Caco-2 (cell line): ENCODE measurements at regions not wholly inside any gene's neighbourhood (a gene's known extent, or its start where the extent isn't known, plus 50 kb on each side); places are given as distances from the start of the nearest gene placed in this dataset.
A peak's percentile ranks its signal among the peaks of the same experiment; 100 is the strongest.

Experiments
- BruUV-seq: library from RNA; stranded (reverse); fragments of 400-500 nt; replicated peaks from 2 replicates; lab custom pipeline; 2021; lab: Mats Ljungman, UMichigan
- CTCF ChIA-PET: fragments of 300-600 bp; sonication (Branson Sonifier 250); formaldehyde crosslinking; loops from one replicate; lab custom pipeline; 2022; ENCODE audit warnings: antibody characterized with exemption; lab: Charles Lee
- POLR2A ChIA-PET: fragments of 300-600 bp; sonication (Branson Sonifier 250); formaldehyde crosslinking; loops from one replicate; lab custom pipeline; 2022; ENCODE audit warnings: antibody characterized with exemption; lab: Charles Lee
- DNase-seq, 2 experiments: peaks; one replicate each; pipeline versions ENCODE4 v3.0.0 to v3.0.0-alpha.2; 2020 to 2022
- H3K27me3 ChIP-seq: replicated peaks from 2 replicates; pipeline ENCODE4 v1.6.0; 2011; ENCODE audit warnings: low read length; ENCODE audit not compliant: control insufficient read depth, insufficient read depth
- H3K36me3 ChIP-seq: 2 replicates; pipeline ENCODE4 v1.5.1; 2011; ENCODE audit warnings: low read length; ENCODE audit not compliant: control insufficient read depth, insufficient read depth
- H3K4me1 ChIP-seq: fragments of 250-450 bp; sonication (Bioruptor Pico); 2 replicates; pipeline ENCODE4 v1.5.1; 2020; ENCODE audit warnings: mild to moderate bottlenecking
- H3K4me3 ChIP-seq: 2 replicates; pipeline ENCODE4 v1.5.1; 2011; ENCODE audit warnings: low read depth, mild to moderate bottlenecking, control low read depth, low read length
- H3K9me3 ChIP-seq: fragments of 250-450 bp; sonication (Bioruptor Pico); 2 replicates; pipeline ENCODE4 v1.5.1; 2020; ENCODE audit warnings: mild to moderate bottlenecking, moderate library complexity
- H3K27ac Mint-ChIP-seq: one replicate; pipeline ENCODE4 v1.8.0; 2022; ENCODE audit warnings: mixed read lengths; ENCODE audit not compliant: unreplicated experiment
- H3K27me3 Mint-ChIP-seq: one replicate; pipeline ENCODE4 v1.8.0; 2022; ENCODE audit warnings: mixed read lengths; ENCODE audit not compliant: insufficient read depth, unreplicated experiment
- H3K36me3 Mint-ChIP-seq: one replicate; pipeline ENCODE4 v1.8.0; 2022; ENCODE audit warnings: mild to moderate bottlenecking, mixed read lengths; ENCODE audit not compliant: insufficient read depth, unreplicated experiment
- H3K4me1 Mint-ChIP-seq: one replicate; pipeline ENCODE4 v1.8.0; 2022; ENCODE audit warnings: low read depth, mixed read lengths; ENCODE audit not compliant: unreplicated experiment
- H3K4me3 Mint-ChIP-seq: one replicate; pipeline ENCODE4 v1.8.0; 2022; ENCODE audit warnings: mild to moderate bottlenecking, moderate library complexity, mixed read lengths; ENCODE audit not compliant: unreplicated experiment
- H3K9me3 Mint-ChIP-seq: one replicate; pipeline ENCODE4 v1.8.0; 2022; ENCODE audit warnings: mixed read lengths; ENCODE audit not compliant: unreplicated experiment
- CTCF ChIP-seq, 2 experiments: fragments of 200-600 bp in 1 of 2; IDR thresholded peaks; 1 replicate in 1 of 2; 2 replicates in 1 of 2; pipeline versions ENCODE4 v1.5.1 to v1.8.0; 2011 to 2022; ENCODE audit warnings: antibody characterized with exemption in 1 of 2, control low read depth in 1 of 2, inconsistent platforms in 1 of 2, low read depth in 1 of 2, low read length in 1 of 2, mild to moderate bottlenecking in 1 of 2, moderate library complexity in 1 of 2; ENCODE audit not compliant: insufficient read depth in 1 of 2, severe bottlenecking in 1 of 2, unreplicated experiment in 1 of 2
- intact Hi-C: fragments of 100-400 bp; cut with micrococcal nuclease; formaldehyde crosslinking; loops from one replicate; pipeline ENCODE4 v1.10.0; 2022; ENCODE audit not compliant: unreplicated experiment

- H3K9me3 Mint-ChIP-seq: no peaks in the 10 kb centered on the region
- peaks cover 5% of the 10 kb centered on the region for H3K36me3 Mint-ChIP-seq
- H3K27ac Mint-ChIP-seq: no peak overlapping the region
- Histone ChIP-seq H3K9me3 (no peaks in the 10 kb centered on the region), H3K36me3 (no peaks in the 10 kb centered on the region; the same call in 1 of the 2 replicates), H3K27me3 (no peaks in the 10 kb centered on the region), H3K4me3 (no peak overlapping the region), H3K4me1 (peaks cover 28% of the 10 kb centered on the region; the same call in 1 of the 2 replicates)
- CTCF ChIA-PET: no interaction called here
- intact Hi-C loops: no loop called here
- H3K4me3 Mint-ChIP-seq: no peak overlapping the region
- peaks cover 34% of the 10 kb centered on the region for H3K4me1 Mint-ChIP-seq
- POLR2A ChIA-PET: no interaction called here
- no peak for DNase-seq
- no peak for TF ChIP-seq CTCF (IDR thresholded peaks at IDR 0.05; ENCODE audit: insufficient read depth in 1 of 2, low read depth in 1 of 2, low read length in 1 of 2, severe bottlenecking in 1 of 2, unreplicated experiment in 1 of 2)
- H3K27me3 Mint-ChIP-seq: no peaks in the 10 kb centered on the region
- BruUV-seq: no TSS peak
Measured at GRCh38 chr3:193885832-193886231, 250.1 kb upstream of the HES1 start.

DNA sequence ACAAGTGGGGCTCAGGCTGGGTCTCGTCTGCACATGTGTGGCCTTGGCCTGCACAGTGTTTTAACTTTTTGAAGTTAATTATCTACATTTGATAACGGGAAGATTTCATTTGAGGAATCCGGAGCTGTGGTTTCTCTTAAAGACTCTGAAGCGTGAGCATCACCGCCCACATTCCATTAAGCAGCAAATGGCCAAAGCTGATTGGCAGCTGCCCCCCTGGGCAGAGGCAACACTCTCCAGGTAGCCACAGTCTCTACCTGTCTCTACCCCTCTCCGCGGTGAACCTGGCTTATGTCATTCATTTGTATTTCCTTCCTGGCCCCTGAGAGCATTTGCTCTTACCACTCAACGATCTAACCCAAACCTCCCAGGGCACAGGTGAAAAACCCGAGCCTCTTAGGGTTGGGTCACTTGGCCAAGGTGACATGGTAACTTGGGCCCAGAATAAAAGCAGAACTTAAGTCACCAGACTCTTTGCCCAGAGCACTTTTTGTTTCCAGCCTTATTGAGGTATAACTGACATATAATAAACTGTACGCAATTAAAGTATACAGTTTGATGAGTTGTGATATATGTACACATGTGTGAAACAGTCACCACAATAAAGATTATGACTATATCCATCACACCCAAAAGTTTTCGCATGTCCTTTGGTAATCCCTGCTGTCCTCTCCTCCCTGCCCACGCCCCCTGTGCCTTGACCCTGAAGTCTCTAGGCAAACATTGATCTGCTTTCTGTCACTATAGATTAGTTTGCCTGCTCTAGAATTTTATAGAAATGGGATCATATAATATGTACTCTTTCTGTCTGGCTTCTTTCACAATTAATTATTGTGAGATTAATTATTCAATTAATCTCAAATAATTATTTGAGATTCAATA is 245.7 kb upstream of the HES1 start:
- no peak for TF ChIP-seq CTCF (IDR thresholded peaks at IDR 0.05; ENCODE audit: insufficient read depth in 1 of 2, low read depth in 1 of 2, low read length in 1 of 2, severe bottlenecking in 1 of 2, unreplicated experiment in 1 of 2)
- intact Hi-C loops: no loop called here
- BruUV-seq: no TSS peak
- Mint-ChIP-seq H3K4me1 (peaks cover 35% of the 10 kb centered on the region), H3K27me3 (no peaks in the 10 kb centered on the region), H3K27ac (peak overlapping the region; percentile 47), H3K4me3 (no peak overlapping the region), H3K9me3 (no peaks in the 10 kb centered on the region), H3K36me3 (peaks cover 5% of the 10 kb centered on the region)
- Histone ChIP-seq H3K9me3 (no peaks in the 10 kb centered on the region), H3K4me3 (no peak overlapping the region), H3K36me3 (no peaks in the 10 kb centered on the region; the same call in 1 of the 2 replicates), H3K4me1 (peaks cover 21% of the 10 kb centered on the region), H3K27me3 (no peaks in the 10 kb centered on the region)
- ChIA-PET POLR2A (no interaction called here), CTCF (no interaction called here)
- DNase-seq: no peak

GRCh38 chr3:193894121-193894863 is 241.7 kb upstream of the HES1 start:
- Histone ChIP-seq H3K4me3 (no peak overlapping the region), H3K27me3 (no peaks in the 10 kb centered on the region), H3K36me3 (no peaks in the 10 kb centered on the region), H3K9me3 (no peaks in the 10 kb centered on the region), H3K4me1 (peaks cover 19% of the 10 kb centered on the region)
- POLR2A ChIA-PET: no interaction called here
- H3K9me3 Mint-ChIP-seq: no peaks in the 10 kb centered on the region
- no peak overlapping the region for H3K27ac Mint-ChIP-seq
- no TSS peak for BruUV-seq
- TF ChIP-seq CTCF (IDR thresholded peaks at IDR 0.05; ENCODE audit: insufficient read depth in 1 of 2, low read depth in 1 of 2, low read length in 1 of 2, severe bottlenecking in 1 of 2, unreplicated experiment in 1 of 2): no peak
- DNase-seq: no peak
- intact Hi-C loops: no loop called here
- H3K27me3 Mint-ChIP-seq: no peaks in the 10 kb centered on the region
- H3K4me1 Mint-ChIP-seq: peaks cover 46% of the 10 kb centered on the region
- CTCF ChIA-PET: no interaction called here
- H3K4me3 Mint-ChIP-seq: no peak overlapping the region
- H3K36me3 Mint-ChIP-seq: no peaks in the 10 kb centered on the region
